ENCODE measurements at regions not wholly inside any gene's neighbourhood (a gene's known extent, or its start where the extent isn't known, plus 50 kb on each side); places are given as distances from the start of the nearest gene placed in this dataset.

DNA sequence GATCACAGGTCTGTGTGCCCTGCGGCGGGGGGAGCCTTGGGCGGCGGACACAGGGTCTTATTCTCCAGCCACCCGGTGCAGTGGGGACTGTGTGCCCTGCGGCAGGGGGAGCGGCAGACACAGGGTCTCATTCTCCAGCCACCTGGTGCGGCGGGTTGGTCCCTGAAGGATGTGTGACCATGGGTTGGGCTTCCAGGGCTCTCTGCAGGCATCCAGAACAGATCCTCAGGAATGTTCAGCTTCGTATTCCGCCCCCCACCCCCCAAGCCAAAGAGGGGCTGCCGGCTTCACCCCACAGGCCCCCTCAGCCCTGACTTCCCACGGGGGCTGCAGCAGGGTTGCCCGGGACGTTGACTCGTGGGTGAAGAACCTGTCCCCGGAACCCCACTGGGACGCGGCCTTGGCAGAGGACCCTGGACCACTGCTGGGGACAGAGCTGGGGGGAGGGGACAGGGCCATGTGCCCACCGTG is 154.5 kb upstream of the PPP2R2D start:
- intact Hi-C loops (cut with micrococcal nuclease) (no loop called here), dilution Hi-C loops (cut with MboI; ENCODE audit: extremely low pct_ligation_motif_present, low sequenced_read_pairs) (no loop called here)
- no peak for TF ChIP-seq GATA2 (IDR thresholded peaks at IDR 0.05; ENCODE audit: insufficient read depth, insufficient read length, low read depth, low read length)
- no peak for TF ChIP-seq MYC (IDR thresholded peaks at IDR 0.05; ENCODE audit: low read depth, low read length)
- TF ChIP-seq JUN (IDR thresholded peaks at IDR 0.05; ENCODE audit: borderline replicate concordance, insufficient read depth, insufficient read length, low read depth), result no peak
- TF ChIP-seq POLR2AphosphoS5 (IDR thresholded peaks at IDR 0.05; ENCODE audit: insufficient read depth, low read depth, low read length), result no peak
- TF ChIP-seq, protein P1, sequence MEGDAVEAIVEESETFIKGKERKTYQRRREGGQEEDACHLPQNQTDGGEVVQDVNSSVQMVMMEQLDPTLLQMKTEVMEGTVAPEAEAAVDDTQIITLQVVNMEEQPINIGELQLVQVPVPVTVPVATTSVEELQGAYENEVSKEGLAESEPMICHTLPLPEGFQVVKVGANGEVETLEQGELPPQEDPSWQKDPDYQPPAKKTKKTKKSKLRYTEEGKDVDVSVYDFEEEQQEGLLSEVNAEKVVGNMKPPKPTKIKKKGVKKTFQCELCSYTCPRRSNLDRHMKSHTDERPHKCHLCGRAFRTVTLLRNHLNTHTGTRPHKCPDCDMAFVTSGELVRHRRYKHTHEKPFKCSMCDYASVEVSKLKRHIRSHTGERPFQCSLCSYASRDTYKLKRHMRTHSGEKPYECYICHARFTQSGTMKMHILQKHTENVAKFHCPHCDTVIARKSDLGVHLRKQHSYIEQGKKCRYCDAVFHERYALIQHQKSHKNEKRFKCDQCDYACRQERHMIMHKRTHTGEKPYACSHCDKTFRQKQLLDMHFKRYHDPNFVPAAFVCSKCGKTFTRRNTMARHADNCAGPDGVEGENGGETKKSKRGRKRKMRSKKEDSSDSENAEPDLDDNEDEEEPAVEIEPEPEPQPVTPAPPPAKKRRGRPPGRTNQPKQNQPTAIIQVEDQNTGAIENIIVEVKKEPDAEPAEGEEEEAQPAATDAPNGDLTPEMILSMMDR (IDR thresholded peaks at IDR 0.05; ENCODE audit: extremely low read depth in 1 of 2, insufficient read depth in 1 of 2, low read depth in 1 of 2, low read length in 2 of 2), result no peak
- TF ChIP-seq FOS (IDR thresholded peaks at IDR 0.05; ENCODE audit: borderline replicate concordance, insufficient read depth, low read length), result no peak
- TF ChIP-seq, protein P2, sequence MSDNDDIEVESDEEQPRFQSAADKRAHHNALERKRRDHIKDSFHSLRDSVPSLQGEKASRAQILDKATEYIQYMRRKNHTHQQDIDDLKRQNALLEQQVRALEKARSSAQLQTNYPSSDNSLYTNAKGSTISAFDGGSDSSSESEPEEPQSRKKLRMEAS (IDR thresholded peaks at IDR 0.05; ENCODE audit: insufficient read depth, insufficient read length), result no peak
- TF ChIP-seq EZH2 (IDR thresholded peaks at IDR 0.05; ENCODE audit: borderline replicate concordance, low read depth, low read length, severe bottlenecking), result no peak
- H3K9ac ChIP-seq (replicated peaks; ENCODE audit: extremely low read depth, insufficient read depth, low read length), result no peak overlapping the region
- FAIRE-seq (no peak), DNase-seq (ENCODE audit: low read depth, low spot score) (no peak)
- H3K4me1 ChIP-seq (ENCODE audit: control insufficient read depth, extremely low read depth, insufficient read depth, low read length), result no peaks in the 10 kb centered on the region
- H3K4me2 ChIP-seq (ENCODE audit: insufficient read depth, low read length), result no peak overlapping the region
- no peaks in the 10 kb centered on the region for H4K20me1 ChIP-seq (replicated peaks; ENCODE audit: control insufficient read depth, extremely low read depth, insufficient read depth, low read length)
- BruUV-seq (replicated peaks), result no TSS peak
- no peak overlapping the region for H3K4me3 ChIP-seq (replicated peaks in 1 of 3; ENCODE audit: insufficient read depth in 1 of 3, low read depth in 1 of 3, low read length in 3 of 3)
- ChIA-PET CTCF (no interaction called here), POLR2A (no interaction called here)
- H3K27ac ChIP-seq (ENCODE audit: insufficient read depth, low read depth, low read length), result no peak overlapping the region
- H2AFZ ChIP-seq (ENCODE audit: low read depth, low read length), result no peak overlapping the region
- H3K36me3 ChIP-seq (ENCODE audit: control insufficient read depth in 2 of 2, extremely low read depth in 1 of 2, insufficient read depth in 2 of 2, low read length in 2 of 2), result no peaks in the 10 kb centered on the region
- peaks cover 7% of the 10 kb centered on the region for H3K9me3 ChIP-seq (replicated peaks; ENCODE audit: control insufficient read depth, insufficient read depth, low read length)
- no peaks in the 10 kb centered on the region for H3K27me3 ChIP-seq (ENCODE audit: control insufficient read depth in 2 of 2, insufficient read depth in 2 of 2, low read length in 2 of 2)
- no peaks in the 10 kb centered on the region for H3K79me2 ChIP-seq (ENCODE audit: control insufficient read depth, insufficient read depth, low read length)
- no peaks in the 10 kb centered on the region for H3K9me1 ChIP-seq (replicated peaks; ENCODE audit: control insufficient read depth, extremely low read depth, insufficient read depth, low read length)
